AG04449 (cell line): ENCODE measurements at regions not wholly inside any gene's neighbourhood (a gene's known extent, or its start where the extent isn't known, plus 50 kb on each side); places are given as distances from the start of the nearest gene placed in this dataset.
"Not testable (repeated sequence)": the region's sequence is repeated elsewhere in the genome, so short reads cannot be mapped to it uniquely, and the experiment has no call there.

Experiments used
- CTCF ChIA-PET: fragments of 350-600 bp; formaldehyde crosslinking; extraction: SDS; loops from one replicate; lab custom pipeline; 2021; ENCODE audit warnings: antibody characterized with exemption; lab: Yijun Ruan, JAX
- POLR2A ChIA-PET: fragments of 400-600, 350-600 bp; formaldehyde crosslinking; extraction: SDS; loops from one replicate; lab custom pipeline; 2020; ENCODE audit warnings: antibody characterized with exemption, inconsistent platforms; lab: Yijun Ruan, JAX
- DNase-seq: peaks from one replicate; pipeline ENCODE4 v3.0.0-alpha.2; 2010; ENCODE audit warnings: low read depth, low spot score
- H3K4me3 ChIP-seq: 2 replicates; pipeline ENCODE4 v1.5.1; 2011; ENCODE audit warnings: low read depth, mild to moderate bottlenecking, control low read depth, low read length
- CTCF ChIP-seq: IDR thresholded peaks from one replicate; pipeline ENCODE4 v1.5.1; 2011; ENCODE audit warnings: mild to moderate bottlenecking, moderate library complexity, low read length, control low read depth, inconsistent platforms; ENCODE audit not compliant: insufficient read depth; ENCODE audit errors: missing control alignments

- TF ChIP-seq CTCF = no peak
- POLR2A ChIA-PET = no interaction called here
- CTCF ChIA-PET = no interaction called here
- H3K4me3 ChIP-seq = no peak overlapping the region
- no peak for DNase-seq
Measured at GRCh38 chr3:197450308-197450707, 105.5 kb downstream of the BDH1 start.

GRCh38 chr3:197449181-197449580, 106.6 kb downstream of the BDH1 start:
- H3K4me3 ChIP-seq, DNase-seq: not testable (repeated sequence)
- ChIA-PET POLR2A (interaction anchor here (0.8 kb wide), 1 partner anchor 14 kb away, joined by 3 read pairs; no protein-coding TSS in a partner anchor), CTCF (interaction anchor here (1.2 kb wide), 1 partner anchor 192 kb away, joined by 4 read pairs; no protein-coding TSS in a partner anchor)

GRCh38 chr3:197447781-197448180, 108.0 kb downstream of the BDH1 start:
- POLR2A ChIA-PET, H3K4me3 ChIP-seq, DNase-seq: not testable (repeated sequence)
- CTCF ChIA-PET = interaction anchor here (1.5 kb wide), 1 partner anchor 62 kb away, joined by 3 read pairs; no protein-coding TSS in a partner anchor

GRCh38 chr3:197447057-197447456, 108.7 kb downstream of the BDH1 start:
- TF ChIP-seq CTCF = no peak
- ChIA-PET CTCF (interaction anchor here (1.5 kb wide), 1 partner anchor 63 kb away, joined by 3 read pairs; no protein-coding TSS in a partner anchor), POLR2A (no interaction called here)
- no peak overlapping the region for H3K4me3 ChIP-seq
- no peak for DNase-seq

GRCh38 chr3:197446700-197447056, 109.1 kb downstream of the BDH1 start:
- H3K4me3 ChIP-seq = no peak overlapping the region
- TF ChIP-seq CTCF = no peak
- POLR2A ChIA-PET = no interaction called here
- DNase-seq = no peak
- CTCF ChIA-PET = interaction anchor here (1.0 to 1.5 kb wide), 2 partner anchors 29 to 63 kb away, joined by 3 read pairs; no protein-coding TSS in a partner anchor

- TF ChIP-seq CTCF = no peak
- CTCF ChIA-PET = interaction anchor here (1.0 to 1.1 kb wide), 2 partner anchors 11 to 28 kb away, joined by 3 to 4 read pairs; no protein-coding TSS in a partner anchor
- no peak overlapping the region for H3K4me3 ChIP-seq
- DNase-seq = no peak
- POLR2A ChIA-PET = no interaction called here
Measured at GRCh38 chr3:197445896-197446699, 109.7 kb downstream of the BDH1 start.

GRCh38 chr3:197444793-197445379, 110.9 kb downstream of the BDH1 start:
- CTCF ChIA-PET = interaction anchor here (1.1 to 1.4 kb wide), 2 partner anchors 10 to 16 kb away, joined by 4 read pairs; no protein-coding TSS in a partner anchor
- no peak for TF ChIP-seq CTCF

More at GRCh38 chr3:197444793-197445379, 110.9 kb downstream of the BDH1 start:
- POLR2A ChIA-PET = no interaction called here
- no peak overlapping the region for H3K4me3 ChIP-seq
- DNase-seq = no peak
